ENCODE measurements at regions not wholly inside any gene's neighbourhood (a gene's known extent, or its start where the extent isn't known, plus 50 kb on each side); places are given as distances from the start of the nearest gene placed in this dataset.
A peak's percentile ranks its signal among the peaks of the same experiment; 100 is the strongest.

GRCh38 chr2:217204358-217204757 is 344.5 kb upstream of the TNP1 start:
- ChIA-PET CTCF (interaction anchor here (1.1 kb wide), 1 partner anchor 11 kb away, joined by 3 read pairs; no protein-coding TSS in a partner anchor), POLR2A (no interaction called here)
- no peak for TF ChIP-seq CTCF (IDR thresholded peaks at IDR 0.05; ENCODE audit: insufficient read depth, low read depth, low read length)
- Histone ChIP-seq H3K4me3 (ENCODE audit: low read depth, low read length) (no peak overlapping the region), H3K36me3 (ENCODE audit: control insufficient read depth, insufficient read depth, low read length) (no peaks in the 10 kb centered on the region), H3K27me3 (ENCODE audit: control insufficient read depth, insufficient read depth, low read length) (no peaks in the 10 kb centered on the region)
- peak; percentile 25 for DNase-seq (ENCODE audit: low read depth)

GRCh38 chr2:217203086-217203485 is 343.2 kb upstream of the TNP1 start:
- DNase-seq (ENCODE audit: low read depth): no peak
- CTCF ChIA-PET: interaction anchor here (1.1 kb wide), 1 partner anchor 9 kb away, joined by 3 read pairs; no protein-coding TSS in a partner anchor
- Histone ChIP-seq H3K27me3 (ENCODE audit: control insufficient read depth, insufficient read depth, low read length) (no peaks in the 10 kb centered on the region), H3K36me3 (ENCODE audit: control insufficient read depth, insufficient read depth, low read length) (no peaks in the 10 kb centered on the region), H3K4me3 (ENCODE audit: low read depth, low read length) (no peak overlapping the region)
- TF ChIP-seq CTCF (IDR thresholded peaks at IDR 0.05; ENCODE audit: insufficient read depth, low read depth, low read length): no peak
- POLR2A ChIA-PET: no interaction called here

- CTCF ChIA-PET: interaction anchor here (1.9 to 2.0 kb wide), 2 partner anchors 9 to 27 kb away, joined by 5 to 7 read pairs; no protein-coding TSS in a partner anchor
- Histone ChIP-seq H3K36me3 (ENCODE audit: control insufficient read depth, insufficient read depth, low read length) (no peaks in the 10 kb centered on the region), H3K4me3 (ENCODE audit: low read depth, low read length) (no peak overlapping the region), H3K27me3 (ENCODE audit: control insufficient read depth, insufficient read depth, low read length) (no peaks in the 10 kb centered on the region)
- no peak for TF ChIP-seq CTCF (IDR thresholded peaks at IDR 0.05; ENCODE audit: insufficient read depth, low read depth, low read length)
- POLR2A ChIA-PET: no interaction called here
- DNase-seq (ENCODE audit: low read depth): no peak
Measured at GRCh38 chr2:217199255-217199630, 339.4 kb upstream of the TNP1 start.

- no peaks in the 10 kb centered on the region for H3K27me3 ChIP-seq (ENCODE audit: control insufficient read depth, insufficient read depth, low read length)
- ChIA-PET CTCF (no interaction called here), POLR2A (no interaction called here)
- DNase-seq (ENCODE audit: low read depth): no peak
- TF ChIP-seq CTCF (IDR thresholded peaks at IDR 0.05; ENCODE audit: insufficient read depth, low read depth, low read length): no peak
- no peaks in the 10 kb centered on the region for H3K36me3 ChIP-seq (ENCODE audit: control insufficient read depth, insufficient read depth, low read length)
- no peak overlapping the region for H3K4me3 ChIP-seq (ENCODE audit: low read depth, low read length)
Measured at GRCh38 chr2:217195658-217196446, 336.0 kb upstream of the TNP1 start.

GRCh38 chr2:217195016-217195415 is 335.2 kb upstream of the TNP1 start:
- DNase-seq (ENCODE audit: low read depth): no peak
- no peak for TF ChIP-seq CTCF (IDR thresholded peaks at IDR 0.05; ENCODE audit: insufficient read depth, low read depth, low read length)
- Histone ChIP-seq H3K36me3 (ENCODE audit: control insufficient read depth, insufficient read depth, low read length) (no peaks in the 10 kb centered on the region), H3K27me3 (ENCODE audit: control insufficient read depth, insufficient read depth, low read length) (no peaks in the 10 kb centered on the region), H3K4me3 (ENCODE audit: low read depth, low read length) (no peak overlapping the region)
- ChIA-PET POLR2A (no interaction called here), CTCF (interaction anchor here (2.2 kb wide), 1 partner anchor 11 kb away, joined by 5 read pairs; no protein-coding TSS in a partner anchor)

Measured in BJ (cell line).